IPS-NIHi7 (cell line): ENCODE measurements at regions not wholly inside any gene's neighbourhood (a gene's known extent, or its start where the extent isn't known, plus 50 kb on each side); places are given as distances from the start of the nearest gene placed in this dataset.
A peak's percentile ranks its signal among the peaks of the same experiment; 100 is the strongest.
"Not testable (repeated sequence)": the region's sequence is repeated elsewhere in the genome, so short reads cannot be mapped to it uniquely, and the experiment has no call there.

Source experiments
- DNase-seq: peaks from one replicate; pipeline ENCODE4 v3.0.0; 2012; ENCODE audit warnings: mixed read lengths; ENCODE audit errors: extremely low spot score

- DNase-seq: peak; percentile 22
Observed at GRCh38 chr5:100479079-100479688, 56.0 kb upstream of the FAM174A start.

- no peak for DNase-seq
Observed at GRCh38 chr5:100472091-100472490, 63.1 kb upstream of the FAM174A start.

GRCh38 chr5:100469767-100470166 is 65.4 kb upstream of the FAM174A start:
- DNase-seq: no peak

DNA sequence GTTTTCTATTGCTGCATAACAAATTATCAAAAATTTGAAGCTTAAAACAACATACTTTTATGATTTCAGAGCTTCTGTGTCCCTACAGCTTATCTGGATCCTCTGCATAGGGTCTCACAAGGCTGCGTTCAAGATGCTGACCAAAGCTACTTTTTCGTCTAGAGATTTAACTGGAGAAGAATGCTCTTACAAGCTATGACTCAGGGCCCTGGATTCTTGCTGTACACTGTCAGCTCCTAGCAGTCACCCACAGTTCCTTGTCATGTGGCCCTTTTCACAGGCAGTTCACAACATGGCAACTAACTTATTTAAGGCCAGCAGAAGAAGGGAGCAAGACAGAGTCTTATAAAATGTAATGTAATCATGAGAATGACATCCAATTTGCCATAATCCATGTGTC is 70.8 kb upstream of the FAM174A start:
- DNase-seq: no peak

DNA sequence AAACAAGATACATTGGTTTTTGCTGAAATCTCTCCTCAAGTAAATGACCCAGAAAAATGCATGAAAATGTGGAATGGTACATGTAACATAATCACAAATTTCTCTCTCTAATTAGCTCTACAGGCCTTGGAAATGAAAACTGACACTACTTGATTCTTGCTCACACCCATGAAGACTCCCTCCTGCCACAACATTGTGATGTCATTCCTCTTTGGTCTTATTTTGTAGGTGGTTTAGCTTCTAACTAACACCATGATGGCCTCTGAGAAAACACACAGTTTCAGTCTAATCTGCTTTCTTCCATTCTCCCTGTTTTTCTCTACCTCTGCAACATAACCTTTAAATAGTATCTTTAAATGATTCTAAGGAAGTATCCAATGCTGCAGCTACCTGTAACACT is 78.6 kb upstream of the FAM174A start:
- DNase-seq: no peak

GRCh38 chr5:100452126-100452525 is 83.0 kb upstream of the FAM174A start:
- no peak for DNase-seq

GRCh38 chr5:100448111-100448528 is 87.1 kb upstream of the FAM174A start:
- no peak for DNase-seq

DNA sequence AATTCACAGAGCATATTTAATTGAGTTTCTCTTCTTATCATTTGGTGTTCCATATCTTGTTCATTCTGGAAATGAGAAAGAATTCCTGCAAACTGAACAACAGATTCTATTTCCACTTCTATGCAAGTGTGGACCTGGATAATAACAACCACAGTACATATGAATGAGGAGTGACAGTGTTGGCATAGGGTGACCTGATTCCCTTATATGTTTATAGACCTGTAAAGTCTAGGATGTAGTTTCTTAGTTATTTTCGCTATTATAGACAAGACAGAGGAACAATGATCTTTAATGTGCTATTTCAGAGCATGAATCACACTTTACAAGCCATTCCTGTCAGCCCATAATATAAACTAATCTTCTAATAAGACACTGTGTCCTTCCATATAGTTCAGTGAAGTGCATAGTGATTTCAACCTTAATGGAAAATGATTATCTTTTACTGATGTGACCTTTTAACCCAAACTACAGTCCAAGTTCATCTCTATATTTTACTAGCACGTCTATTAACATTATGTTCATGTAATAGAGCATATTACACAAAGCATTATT is 88.2 kb upstream of the FAM174A start:
- DNase-seq: no peak

DNA sequence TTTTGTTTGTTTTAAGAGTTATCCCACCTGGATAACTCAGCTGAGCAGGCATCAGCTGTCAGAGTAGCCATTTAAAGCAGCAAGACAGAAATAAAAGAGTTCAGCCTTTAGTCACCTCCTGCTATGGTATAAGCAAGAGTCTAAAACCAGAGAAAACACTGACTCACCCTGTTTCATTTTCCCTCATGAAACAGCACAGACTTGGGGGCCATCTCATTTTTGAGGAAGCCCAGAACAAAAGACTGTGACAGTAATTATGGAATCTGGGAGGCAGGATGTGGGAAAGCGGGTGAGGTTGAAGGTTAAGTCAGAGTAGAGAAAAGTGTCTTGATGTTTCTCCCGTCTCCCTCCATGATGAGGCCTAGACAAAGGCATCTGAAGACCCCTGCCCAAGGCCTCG is 90.2 kb upstream of the FAM174A start:
- DNase-seq: no peak

DNA sequence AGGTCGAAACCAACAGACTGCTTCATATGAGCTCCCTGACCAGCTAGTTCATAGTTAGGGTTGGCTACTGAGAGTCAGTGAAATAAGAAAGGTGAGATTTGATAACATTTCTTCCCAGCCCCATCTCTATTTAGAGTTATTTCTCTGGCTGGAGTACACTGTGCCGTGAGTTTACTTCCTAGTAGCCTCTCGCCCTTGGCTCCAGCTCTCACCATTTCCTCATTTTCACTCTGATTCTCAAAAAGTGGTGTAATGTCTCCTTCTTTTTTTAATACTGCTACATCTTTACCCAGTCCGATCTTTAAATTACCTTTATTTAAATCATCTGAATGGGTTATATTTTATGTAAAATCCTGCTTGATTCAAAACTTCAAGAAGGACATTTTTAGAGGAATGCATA is 100.4 kb upstream of the FAM174A start:
- no peak for DNase-seq

DNA sequence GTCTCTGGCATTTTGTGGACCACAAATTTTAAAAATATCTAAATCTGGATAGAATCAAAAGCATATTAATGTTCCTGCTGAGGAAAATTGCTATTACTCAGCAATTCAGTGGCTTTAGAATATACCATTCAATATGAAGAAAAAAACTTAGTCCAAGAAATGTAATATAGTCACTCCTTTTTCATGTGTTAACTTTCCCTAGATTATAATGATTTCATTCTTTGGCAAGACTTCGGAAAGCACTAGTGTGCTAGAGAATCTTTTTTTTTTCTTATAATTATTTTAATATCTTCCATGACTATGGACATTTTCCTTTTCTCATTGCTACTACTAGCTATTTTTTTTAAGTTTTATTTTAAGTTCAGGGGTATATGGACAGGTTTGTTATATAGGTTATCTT is 102.4 kb upstream of the FAM174A start:
- DNase-seq: no peak

DNA sequence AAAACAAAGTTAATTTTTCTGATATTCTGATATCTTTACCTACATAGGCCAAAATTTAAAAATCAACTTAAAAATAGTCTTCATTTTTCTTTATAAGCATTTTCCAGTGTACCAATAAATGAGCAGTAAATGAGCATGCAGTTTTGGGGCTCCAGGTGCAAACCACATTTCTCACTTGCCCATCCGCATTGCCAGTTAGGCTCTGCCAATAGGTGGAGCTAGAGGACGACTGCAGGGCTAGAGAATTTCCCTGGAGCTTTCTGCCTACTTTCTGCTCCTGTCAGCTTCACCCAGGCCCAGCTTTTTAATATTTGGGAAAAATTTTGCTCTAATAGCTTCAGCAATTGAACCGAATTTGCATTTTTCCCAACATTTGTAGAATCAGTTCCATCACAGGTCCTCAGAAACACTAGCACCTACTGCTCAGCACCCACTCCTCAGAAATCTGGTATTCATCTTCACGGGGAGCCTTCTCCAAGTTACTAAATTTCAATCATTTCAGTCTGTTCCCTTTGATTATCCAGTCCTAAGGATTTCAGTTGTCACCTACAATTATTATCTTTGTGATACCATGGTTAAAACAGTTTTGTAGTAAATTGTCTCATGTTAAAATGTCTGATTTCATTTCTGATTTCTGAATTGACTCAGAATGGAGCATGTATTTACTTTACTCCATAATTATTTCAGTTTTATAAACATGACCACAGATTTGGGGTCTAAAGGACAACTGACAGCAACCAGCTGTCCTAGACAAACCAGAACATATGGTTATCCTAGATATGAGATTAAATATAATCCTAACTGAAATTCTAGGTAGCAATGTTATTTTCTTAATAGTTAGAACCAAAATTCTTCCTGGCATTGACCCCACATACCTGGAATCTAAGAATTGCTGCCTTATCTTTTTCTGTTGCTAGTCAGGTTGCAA is 104.6 kb upstream of the FAM174A start:
- peak; percentile 58 for DNase-seq

GRCh38 chr5:100424787-100425186 is 110.4 kb upstream of the FAM174A start:
- no peak for DNase-seq

DNA sequence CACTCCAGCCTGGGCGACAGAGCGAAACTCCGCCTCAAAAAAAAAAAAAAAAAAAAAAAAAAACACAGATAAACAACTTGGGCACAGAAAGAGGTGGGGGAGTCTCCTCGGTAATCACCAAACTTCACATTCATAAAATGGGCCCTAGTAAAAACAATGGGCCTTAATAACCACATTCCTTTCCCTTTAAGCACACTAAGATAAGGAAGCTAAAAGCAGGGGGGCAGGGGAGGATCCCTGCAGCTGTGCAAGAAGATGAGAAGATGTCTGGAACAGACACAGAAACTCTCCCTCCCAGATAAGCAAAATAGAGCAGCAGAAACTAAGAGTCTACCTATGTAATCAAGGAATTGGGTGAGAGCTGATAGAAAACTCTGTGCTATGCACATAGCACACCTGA is 111.2 kb upstream of the FAM174A start:
- DNase-seq: no peak

- no peak for DNase-seq
Observed at GRCh38 chr5:100423330-100423729, 111.8 kb upstream of the FAM174A start.

- DNase-seq: no peak
Observed at GRCh38 chr5:100421360-100421759, 113.8 kb upstream of the FAM174A start.

DNA sequence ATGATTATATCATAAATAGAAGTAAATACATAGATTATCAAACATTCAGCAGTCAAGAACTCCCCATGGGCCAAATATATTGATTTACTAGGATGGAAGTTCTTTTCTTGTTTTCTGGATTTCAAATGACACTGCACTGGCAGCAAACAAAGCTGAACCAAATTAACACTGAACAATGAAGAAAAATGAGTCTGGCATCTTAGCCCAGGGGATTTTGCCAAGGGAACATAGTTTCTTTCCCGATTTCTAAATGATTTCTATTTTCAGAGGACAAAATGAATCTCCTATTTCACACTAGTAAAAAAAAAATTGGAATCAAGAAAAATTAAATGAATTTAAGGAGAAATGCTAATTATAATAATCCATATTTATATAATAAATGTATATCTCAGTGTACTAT is 116.9 kb upstream of the FAM174A start:
- no peak for DNase-seq

- no peak for DNase-seq
Observed at GRCh38 chr5:100409660-100410151, 125.5 kb upstream of the FAM174A start.

- no peak for DNase-seq
Observed at GRCh38 chr5:100407053-100407452, 128.1 kb upstream of the FAM174A start.

DNA sequence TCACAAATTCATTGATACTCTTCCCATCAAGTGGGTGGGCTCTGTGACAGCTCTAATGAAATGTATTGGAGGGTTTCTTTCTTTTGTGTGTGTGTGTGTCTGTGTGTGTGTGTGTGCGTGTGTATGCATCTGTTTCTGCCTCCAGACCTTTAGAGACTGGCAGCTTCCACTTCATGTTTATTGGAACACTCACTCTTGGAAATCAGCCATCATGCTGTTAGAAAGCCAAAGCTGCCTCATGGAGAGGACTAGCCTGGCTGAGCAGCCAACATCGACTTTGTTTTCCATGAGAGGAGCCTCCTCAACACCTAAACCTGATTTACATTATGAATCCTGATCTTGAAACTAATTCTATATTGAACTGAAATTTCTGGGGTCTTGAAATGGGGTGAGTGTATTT is 128.5 kb upstream of the FAM174A start:
- no peak for DNase-seq

GRCh38 chr5:100402071-100402470 is 133.1 kb upstream of the FAM174A start:
- no peak for DNase-seq

GRCh38 chr5:100401149-100401548 is 134.0 kb upstream of the FAM174A start:
- no peak for DNase-seq

- DNase-seq: not testable (repeated sequence)
Observed at GRCh38 chr5:100398815-100399214, 136.4 kb upstream of the FAM174A start.
